DOHH2 (cell line): ENCODE measurements at regions not wholly inside any gene's neighbourhood (a gene's known extent, or its start where the extent isn't known, plus 50 kb on each side); places are given as distances from the start of the nearest gene placed in this dataset.

Experiments
- H3F3A ChIP-seq: fragments of 200-600 bp; sonication (generic), shearing (Covaris generic); 2 replicates; pipeline ENCODE4 v1.6.0; 2016; ENCODE audit warnings: antibody characterized with exemption, mild to moderate bottlenecking; ENCODE audit not compliant: control insufficient read depth, insufficient read depth
- H3K27ac ChIP-seq: fragments of 200-600 bp; sonication (generic); 2 replicates; pipeline ENCODE4 v1.5.1; 2014; ENCODE audit warnings: low read depth, mild to moderate bottlenecking, low read length, moderate library complexity
- H3K27me3 ChIP-seq: fragments of 200-600 bp; sonication (generic); 2 replicates; pipeline ENCODE4 v1.6.1; 2014; ENCODE audit warnings: mild to moderate bottlenecking, low read length, mixed read lengths; ENCODE audit not compliant: control insufficient read depth
- H3K36me3 ChIP-seq: fragments of 200-600 bp; sonication (generic); 2 replicates; pipeline ENCODE4 v1.6.1; 2014; ENCODE audit warnings: mild to moderate bottlenecking, low read length, moderate library complexity, mixed read lengths; ENCODE audit not compliant: control insufficient read depth
- H3K4me1 ChIP-seq: fragments of 200-600 bp; sonication (generic); 2 replicates; pipeline ENCODE4 v1.6.1; 2014; ENCODE audit warnings: mild to moderate bottlenecking, low read length, mixed read lengths; ENCODE audit not compliant: control insufficient read depth
- H3K4me2 ChIP-seq: fragments of 200-600 bp; sonication (generic); 2 replicates; pipeline ENCODE4 v1.6.0; 2014; ENCODE audit warnings: mild to moderate bottlenecking, low read length, moderate library complexity
- H3K4me3 ChIP-seq: fragments of 200-600 bp; sonication (generic); 2 replicates; pipeline ENCODE4 v1.5.1; 2014; ENCODE audit warnings: mild to moderate bottlenecking, low read length, mixed read lengths
- H3K79me2 ChIP-seq: fragments of 200-600 bp; sonication (generic); 2 replicates; pipeline ENCODE4 v1.6.1; 2014; ENCODE audit warnings: mild to moderate bottlenecking, low read length, mixed read lengths; ENCODE audit not compliant: control insufficient read depth
- H3K9me2 ChIP-seq: fragments of 200-600 bp; sonication (generic); replicated peaks from 2 replicates; pipeline ENCODE4 v1.6.1; 2014; ENCODE audit warnings: mild to moderate bottlenecking, low read length, mixed read lengths; ENCODE audit not compliant: control insufficient read depth
- H3K9me3 ChIP-seq: fragments of 200-600 bp; sonication (generic); 2 replicates; pipeline ENCODE4 v1.6.1; 2014; ENCODE audit warnings: antibody characterized with exemption, low read length, mixed read lengths; ENCODE audit not compliant: control insufficient read depth, insufficient read depth
- H4K20me1 ChIP-seq: fragments of 200-600 bp; sonication (generic); 2 replicates; pipeline ENCODE4 v1.6.0; 2014; ENCODE audit warnings: low read depth, mild to moderate bottlenecking, antibody characterized with exemption, low read length, moderate library complexity; ENCODE audit not compliant: control insufficient read depth, insufficient read depth
- CTCF ChIP-seq: fragments of 200-600 bp; sonication (generic); IDR thresholded peaks from one replicate; pipeline ENCODE4 v1.5.1; 2014; ENCODE audit warnings: antibody characterized with exemption, mild to moderate bottlenecking, low read depth, low read length; ENCODE audit not compliant: poor library complexity, severe bottlenecking
- EZH2phosphoT487 ChIP-seq: fragments of 200-600 bp; sonication (generic); IDR thresholded peaks from 2 replicates; pipeline ENCODE4 v1.6.1; 2017; ENCODE audit warnings: borderline replicate concordance, mild to moderate bottlenecking, antibody characterized with exemption, low read length, moderate library complexity, mixed read lengths

DNA sequence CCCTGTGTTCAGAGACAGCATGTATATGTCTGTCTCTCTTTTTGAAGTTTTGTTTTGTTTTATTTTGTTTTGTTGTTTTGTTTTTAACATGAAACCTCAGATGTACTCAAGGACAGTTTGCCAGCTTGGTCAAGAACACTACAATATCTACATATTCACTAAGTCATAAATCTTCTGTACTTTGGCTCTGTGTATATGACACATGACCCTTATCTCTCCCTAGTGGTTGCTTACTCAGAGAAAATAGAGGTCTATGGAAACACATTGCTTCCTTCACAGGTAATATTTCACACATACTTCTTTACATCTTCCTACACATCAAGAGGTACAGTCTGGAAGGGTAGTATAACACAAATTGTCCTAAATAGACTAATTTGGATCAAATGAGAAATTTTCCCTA lies 312.6 kb upstream of the VRK2 start:
- Histone ChIP-seq H3K36me3 (no peaks in the 10 kb centered on the region), H3K79me2 (no peaks in the 10 kb centered on the region), H3K9me2 (no peaks in the 10 kb centered on the region), H3K27me3 (no peaks in the 10 kb centered on the region), H3K9me3 (no peaks in the 10 kb centered on the region), H3F3A (no peaks in the 10 kb centered on the region), H3K27ac (no peak overlapping the region), H4K20me1 (no peaks in the 10 kb centered on the region), H3K4me3 (no peak overlapping the region), H3K4me2 (no peak overlapping the region), H3K4me1 (no peaks in the 10 kb centered on the region)
- TF ChIP-seq EZH2phosphoT487, result no peak
- no peak for TF ChIP-seq CTCF

DNA sequence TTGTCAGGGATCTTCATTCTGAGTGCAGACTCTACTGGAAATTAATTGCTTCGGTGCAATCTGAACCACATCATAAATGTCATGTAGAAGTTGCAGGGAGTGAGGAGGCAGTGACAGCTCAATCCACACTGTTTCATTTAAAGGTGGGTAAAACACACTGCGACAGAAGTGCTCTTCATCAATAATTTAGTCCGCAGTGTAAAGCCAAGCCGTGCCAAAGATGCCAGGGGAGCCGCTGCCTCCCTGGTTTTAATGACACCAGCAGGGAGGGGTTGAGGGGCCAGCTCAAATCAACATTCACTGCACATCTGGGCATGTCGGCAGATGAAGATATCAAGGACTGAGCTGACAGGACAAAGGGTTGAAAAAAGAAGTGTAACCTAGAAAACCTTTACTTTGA lies 305.7 kb upstream of the VRK2 start:
- H3K4me2 ChIP-seq, result no peak overlapping the region
- H3F3A ChIP-seq, result no peaks in the 10 kb centered on the region
- H3K27me3 ChIP-seq, result no peaks in the 10 kb centered on the region
- no peaks in the 10 kb centered on the region for H3K9me2 ChIP-seq
- no peaks in the 10 kb centered on the region for H3K4me1 ChIP-seq
- no peaks in the 10 kb centered on the region for H3K36me3 ChIP-seq
- no peaks in the 10 kb centered on the region for H3K79me2 ChIP-seq
- no peak overlapping the region for H3K4me3 ChIP-seq
- no peak for TF ChIP-seq EZH2phosphoT487
- no peak for TF ChIP-seq CTCF
- no peaks in the 10 kb centered on the region for H3K9me3 ChIP-seq
- H4K20me1 ChIP-seq, result no peaks in the 10 kb centered on the region
- H3K27ac ChIP-seq, result no peak overlapping the region

- H4K20me1 ChIP-seq, result no peaks in the 10 kb centered on the region
- H3K9me2 ChIP-seq, result no peaks in the 10 kb centered on the region
- peaks cover 7% of the 10 kb centered on the region; the same call in 1 of the 2 replicates for H3K27me3 ChIP-seq
- no peaks in the 10 kb centered on the region for H3K9me3 ChIP-seq
- TF ChIP-seq EZH2phosphoT487 (no peak), CTCF (no peak)
- no peaks in the 10 kb centered on the region for H3K79me2 ChIP-seq
- H3K4me1 ChIP-seq, result peaks cover 9% of the 10 kb centered on the region
- H3K36me3 ChIP-seq, result no peaks in the 10 kb centered on the region
- H3K4me2 ChIP-seq, result no peak overlapping the region
- no peak overlapping the region for H3K4me3 ChIP-seq
- no peak overlapping the region for H3K27ac ChIP-seq
- no peaks in the 10 kb centered on the region for H3F3A ChIP-seq
Observed at GRCh38 chr2:57753636-57754035, 293.0 kb upstream of the VRK2 start.
